HepG2 (cell line): ENCODE measurements at regions not wholly inside any gene's neighbourhood (a gene's known extent, or its start where the extent isn't known, plus 50 kb on each side); places are given as distances from the start of the nearest gene placed in this dataset.

Source experiments
- ATAC-seq: fragments of 200-7000 bp; cut with Tn5 transposase; 3 replicates; pipeline ENCODE4 v1.9.1; 2020; ENCODE audit warnings: mild to moderate bottlenecking, moderate library complexity
- BruUV-seq: library from RNA; stranded (reverse); fragments of 400-500 nt; replicated peaks from 2 replicates; lab custom pipeline; 2021; lab: Mats Ljungman, UMichigan
- CTCF ChIA-PET: fragments of 300-600 bp; formaldehyde crosslinking; extraction: SDS; loops from one replicate; lab custom pipeline; 2021; ENCODE audit warnings: low total read pairs, inconsistent platforms, low intra/inter-chr PET ratio; lab: Yijun Ruan, JAX
- POLR2A ChIA-PET: fragments of 350-600 bp; sonication (Branson Sonifier 250); formaldehyde crosslinking; loops from one replicate; lab custom pipeline; 2020; ENCODE audit warnings: antibody characterized with exemption, inconsistent platforms; lab: Yijun Ruan, JAX
- DNase-seq: peaks from one replicate; pipeline ENCODE4 v3.0.0-alpha.2; 2015; ENCODE audit warnings: low spot score
- FAIRE-seq: peaks from 3 replicates; lab custom pipeline; 2011; peaks lifted over from hg19 to GRCh38; lab: Jason Lieb, UNC
- H2AFZ ChIP-seq: one replicate; pipeline ENCODE4 v1.6.1; 2011; ENCODE audit warnings: low read length, inconsistent platforms
- H3K27ac ChIP-seq: fragments of 300-600 bp; 3 replicates; pipeline ENCODE4 v1.8.0; 2011; ENCODE audit warnings: mixed run types, mild to moderate bottlenecking, mixed read lengths, low read length, inconsistent platforms; ENCODE audit not compliant: insufficient read depth; ENCODE audit errors: extremely low read length
- H3K27me3 ChIP-seq, 2 experiments: fragments of 200-600 bp in 1 of 2; 2 replicates in 1 of 2; 3 replicates in 1 of 2; pipeline versions ENCODE4 v1.6.0 to v1.8.0; 2011; ENCODE audit warnings: low read length in 2 of 2, mild to moderate bottlenecking in 2 of 2, moderate library complexity in 2 of 2, inconsistent platforms in 1 of 2; ENCODE audit not compliant: insufficient read depth in 2 of 2, control insufficient read depth in 1 of 2
- H3K36me3 ChIP-seq, 2 experiments: fragments of 200-600 bp in 1 of 2; replicated peaks in 1 of 2; 2 replicates in 1 of 2; 3 replicates in 1 of 2; pipeline versions ENCODE4 v1.5.1 to v1.8.0; 2011; ENCODE audit warnings: low read length in 2 of 2, inconsistent platforms in 1 of 2; ENCODE audit not compliant: insufficient read depth in 2 of 2, control insufficient read depth in 1 of 2
- H3K4me1 ChIP-seq: 2 replicates; pipeline ENCODE4 v1.5.1; 2012; ENCODE audit warnings: low read length, inconsistent platforms; ENCODE audit not compliant: insufficient read depth
- H3K4me2 ChIP-seq: 2 replicates; pipeline ENCODE4 v1.6.0; 2011; ENCODE audit warnings: low read depth, low read length, inconsistent platforms
- H3K4me3 ChIP-seq, 3 experiments: fragments of 200-600 bp in 1 of 3; sonication (generic), shearing (Covaris generic) in 1 of 3; replicated peaks in 1 of 3; 2 replicates each; pipeline ENCODE4 v1.5.1; 2011 to 2016; ENCODE audit warnings: low read length in 3 of 3, inconsistent platforms in 2 of 3, low read depth in 2 of 3, mild to moderate bottlenecking in 2 of 3, control low read depth in 1 of 3, mixed read lengths in 1 of 3; ENCODE audit not compliant: insufficient read depth in 1 of 3
- H3K79me2 ChIP-seq: one replicate; pipeline ENCODE4 v1.6.1; 2011; ENCODE audit warnings: low read length, inconsistent platforms; ENCODE audit not compliant: insufficient read depth
- H3K9ac ChIP-seq: 2 replicates; pipeline ENCODE4 v1.6.0; 2011; ENCODE audit warnings: mild to moderate bottlenecking, low read depth, low read length, inconsistent platforms; ENCODE audit not compliant: insufficient read depth
- H3K9me3 ChIP-seq: 2 replicates; pipeline ENCODE4 v1.5.1; 2012; ENCODE audit warnings: mild to moderate bottlenecking, low read length
- H4K20me1 ChIP-seq: 2 replicates; pipeline ENCODE4 v1.6.0; 2011; ENCODE audit warnings: inconsistent platforms, mild to moderate bottlenecking, low read length, moderate library complexity; ENCODE audit not compliant: insufficient read depth
- ATF7 ChIP-seq, 2 experiments: fragments of 450-650 bp in 1 of 2; sonication (generic) in 1 of 2; formaldehyde crosslinking in 1 of 2; IDR thresholded peaks; 2 replicates each; pipeline versions ENCODE4 v1.4.0 to v1.6.1; 2016 to 2020; ENCODE audit warnings: antibody characterized with exemption in 1 of 2, mild to moderate bottlenecking in 1 of 2, missing genetic modification reagents in 1 of 2
- KAT2B ChIP-seq: fragments of 150-350 bp; IDR thresholded peaks from 2 replicates; pipeline ENCODE4 v1.6.1; 2014; ENCODE audit warnings: low read depth, low read length, borderline replicate concordance
- REPIN1 ChIP-seq: sonication (generic); formaldehyde crosslinking; IDR thresholded peaks from 2 replicates; pipeline ENCODE4 v1.8.0; 2022; ENCODE audit warnings: missing genetic modification reagents, low read depth, mild to moderate bottlenecking, borderline replicate concordance
- REST ChIP-seq, 2 experiments: IDR thresholded peaks; 2 replicates each; pipeline ENCODE4 v1.6.1; 2011 to 2012; ENCODE audit warnings: low read length in 2 of 2, borderline replicate concordance in 1 of 2, low read depth in 1 of 2, mild to moderate bottlenecking in 1 of 2, moderate library complexity in 1 of 2
- ZNF549 ChIP-seq: sonication (generic); formaldehyde crosslinking; IDR thresholded peaks from 2 replicates; pipeline ENCODE4 v1.5.0; 2020; ENCODE audit warnings: missing genetic modification reagents
- ZNF563 ChIP-seq: sonication (generic); formaldehyde crosslinking; IDR thresholded peaks from 2 replicates; pipeline ENCODE4 v1.8.0; 2022; ENCODE audit warnings: mild to moderate bottlenecking, moderate library complexity, missing genetic modification reagents
- WGBS: methylation state at CpG from one replicate; pipeline ENCODE4 v1.1.6; 2017; ENCODE audit warnings: low lambda C conversion rate; 5-methylcytosine and 5-hydroxymethylcytosine counted together
- in situ Hi-C: cut with HindIII; loops from 2 replicates; pipeline ENCODE4 v1.10.0; 2017; ENCODE audit warnings: low pct_unique_long_range_greater_than_20kb; ENCODE audit not compliant: extremely low pct_ligation_motif_present
- intact Hi-C: fragments of 100-400 bp; cut with micrococcal nuclease; formaldehyde crosslinking; loops from one replicate; pipeline ENCODE4 v1.10.0; 2022; ENCODE audit not compliant: unreplicated experiment
- TF ChIP-seq, protein P1 (sequence below): sonication (generic); formaldehyde crosslinking; IDR thresholded peaks from 2 replicates; pipeline ENCODE4 v1.8.1; 2022; ENCODE audit warnings: low read depth, mild to moderate bottlenecking, missing genetic modification reagents

DNA sequence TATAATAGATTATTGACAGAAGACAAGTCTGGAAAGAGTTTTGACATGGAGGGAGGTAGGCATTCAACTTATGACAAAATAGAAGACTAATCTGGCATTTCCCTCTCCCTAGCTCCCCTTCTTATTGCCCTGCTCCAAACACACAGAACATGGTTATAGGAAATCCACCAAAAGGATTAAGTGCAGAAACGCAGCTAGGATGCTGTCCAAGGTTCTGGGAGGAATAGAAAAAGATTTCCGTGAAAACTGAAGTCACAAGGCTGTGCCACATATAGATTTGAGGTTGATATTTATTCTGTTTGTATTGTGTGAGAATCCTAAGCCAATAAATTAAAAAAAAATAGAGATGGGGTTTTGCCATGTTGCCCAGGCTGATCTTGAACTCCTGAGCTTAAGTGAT, 107.9 kb upstream of the MAP3K7 start:
- ChIA-PET CTCF (no interaction called here), POLR2A (no interaction called here)
- Histone ChIP-seq H3K36me3 (no peaks in the 10 kb centered on the region), H3K4me3 (no peak overlapping the region), H3K4me1 (no peaks in the 10 kb centered on the region), H3K27me3 (no peaks in the 10 kb centered on the region), H3K79me2 (no peaks in the 10 kb centered on the region), H3K9ac (no peak overlapping the region), H4K20me1 (no peaks in the 10 kb centered on the region), H2AFZ (no peak overlapping the region), H3K9me3 (no peaks in the 10 kb centered on the region), H3K4me2 (no peak overlapping the region), H3K27ac (no peak overlapping the region)
- FAIRE-seq (no peak), DNase-seq (no peak), ATAC-seq (no peak)
- WGBS = 0% methylated on average over 2 of the region's 2 CpGs
- in situ Hi-C loops = no loop called here
- BruUV-seq = no TSS peak
- intact Hi-C loops = no loop called here
- TF ChIP-seq REPIN1 (CRISPR knock-in tag) (no peak), REST (IDR thresholded peaks at IDR 0.05; ENCODE audit: borderline replicate concordance in 1 of 2, low read depth in 1 of 2, low read length in 2 of 2) (peak in 1 of 2 experiments; percentile 51; a peak in 2 of 4 replicates)

GRCh38 chr6:90691823-90692222, 105.0 kb upstream of the MAP3K7 start:
- H3K9me3 ChIP-seq = no peaks in the 10 kb centered on the region
- H3K27ac ChIP-seq = no peak overlapping the region
- no peak; the same call in 2 of the 3 replicates for ATAC-seq
- no peak overlapping the region for H2AFZ ChIP-seq
- no peaks in the 10 kb centered on the region for H3K27me3 ChIP-seq
- in situ Hi-C loops = no loop called here
- no peaks in the 10 kb centered on the region for H3K79me2 ChIP-seq
- H4K20me1 ChIP-seq = no peaks in the 10 kb centered on the region
- FAIRE-seq = no peak
- no peak overlapping the region for H3K4me3 ChIP-seq
- no peak overlapping the region for H3K9ac ChIP-seq
- DNase-seq = no peak
- no TSS peak for BruUV-seq
- 0% methylated on average over 1 of the region's 1 CpG for whole genome bisulfite sequencing
- no peaks in the 10 kb centered on the region for H3K36me3 ChIP-seq
- H3K4me2 ChIP-seq = no peak overlapping the region
- intact Hi-C loops = no loop called here
- no peaks in the 10 kb centered on the region for H3K4me1 ChIP-seq
- POLR2A ChIA-PET = no interaction called here
- TF ChIP-seq ZNF549 (CRISPR knock-in tag) (no peak), ZNF563 (CRISPR knock-in tag) (no peak), ATF7 (IDR thresholded peaks at IDR 0.05) (no peak), ATF7 (CRISPR knock-in tag; IDR thresholded peaks at IDR 0.05) (no peak), KAT2B (no peak)
- TF ChIP-seq, protein P1, sequence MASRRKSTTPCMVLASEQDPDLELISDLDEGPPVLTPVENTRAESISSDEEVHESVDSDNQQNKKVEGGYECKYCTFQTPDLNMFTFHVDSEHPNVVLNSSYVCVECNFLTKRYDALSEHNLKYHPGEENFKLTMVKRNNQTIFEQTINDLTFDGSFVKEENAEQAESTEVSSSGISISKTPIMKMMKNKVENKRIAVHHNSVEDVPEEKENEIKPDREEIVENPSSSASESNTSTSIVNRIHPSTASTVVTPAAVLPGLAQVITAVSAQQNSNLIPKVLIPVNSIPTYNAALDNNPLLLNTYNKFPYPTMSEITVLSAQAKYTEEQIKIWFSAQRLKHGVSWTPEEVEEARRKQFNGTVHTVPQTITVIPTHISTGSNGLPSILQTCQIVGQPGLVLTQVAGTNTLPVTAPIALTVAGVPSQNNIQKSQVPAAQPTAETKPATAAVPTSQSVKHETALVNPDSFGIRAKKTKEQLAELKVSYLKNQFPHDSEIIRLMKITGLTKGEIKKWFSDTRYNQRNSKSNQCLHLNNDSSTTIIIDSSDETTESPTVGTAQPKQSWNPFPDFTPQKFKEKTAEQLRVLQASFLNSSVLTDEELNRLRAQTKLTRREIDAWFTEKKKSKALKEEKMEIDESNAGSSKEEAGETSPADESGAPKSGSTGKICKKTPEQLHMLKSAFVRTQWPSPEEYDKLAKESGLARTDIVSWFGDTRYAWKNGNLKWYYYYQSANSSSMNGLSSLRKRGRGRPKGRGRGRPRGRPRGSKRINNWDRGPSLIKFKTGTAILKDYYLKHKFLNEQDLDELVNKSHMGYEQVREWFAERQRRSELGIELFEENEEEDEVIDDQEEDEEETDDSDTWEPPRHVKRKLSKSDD (CRISPR knock-in tag) = no peak
- CTCF ChIA-PET = no interaction called here
